T-cell (primary cell): ENCODE measurements at regions not wholly inside any gene's neighbourhood (a gene's known extent, or its start where the extent isn't known, plus 50 kb on each side); places are given as distances from the start of the nearest gene placed in this dataset.

Experiments
- ATAC-seq, 4 experiments: fragments of 200-7000 bp in 3 of 4; fragments of 150-1000 bp in 1 of 4; cut with Tn5 transposase; replicated peaks in 1 of 4; 1 replicate in 3 of 4; 2 replicates in 1 of 4; pipeline ENCODE4 v1.10.0; 2021; ENCODE audit warnings: moderate library complexity in 3 of 4, mild to moderate bottlenecking in 2 of 4, moderate number of reproducible peaks in 1 of 4
- CTCF ChIA-PET, 2 donors: fragments of 300-600 bp; sonication (Branson Sonifier 250); formaldehyde crosslinking; loops; one replicate each; lab custom pipeline; 2022; ENCODE audit warnings: antibody characterized with exemption in 2 of 2; lab: Charles Lee
- POLR2A ChIA-PET, 2 donors: fragments of 300-600 bp; sonication (Branson Sonifier 250); formaldehyde crosslinking; loops; one replicate each; lab custom pipeline; 2022; ENCODE audit warnings: antibody characterized with exemption in 2 of 2; lab: Charles Lee
- DNase-seq, 35 experiments: peaks; one replicate each; pipeline versions ENCODE4 v3.0.0 to v3.0.0-alpha.2; 2013 to 2023
- H3K27ac ChIP-seq: one replicate; pipeline ENCODE4 v1.5.1; 2013; ENCODE audit warnings: low read length
- H3K27me3 ChIP-seq, 2 experiments: replicated peaks in 1 of 2; 1 replicate in 1 of 2; 2 replicates in 1 of 2; pipeline versions ENCODE4 v1.6.1 to v1.7.0; 2013; ENCODE audit warnings: low read length in 1 of 2, mixed read lengths in 1 of 2; ENCODE audit not compliant: control insufficient read depth in 2 of 2, insufficient read depth in 2 of 2; ENCODE audit errors: extremely low read depth in 1 of 2
- H3K36me3 ChIP-seq, 2 donors: 1 replicate in 1 of 2; 2 replicates in 1 of 2; pipeline versions ENCODE4 v1.6.1 to v1.7.0; 2013; ENCODE audit warnings: low read length in 1 of 2; ENCODE audit not compliant: control insufficient read depth in 2 of 2, insufficient read depth in 1 of 2; ENCODE audit errors: extremely low read depth in 1 of 2
- H3K4me1 ChIP-seq, 2 experiments: 1 replicate in 1 of 2; 2 replicates in 1 of 2; pipeline versions ENCODE4 v1.6.1 to v1.7.0; 2013; ENCODE audit warnings: low read length in 2 of 2, mixed read lengths in 1 of 2; ENCODE audit not compliant: insufficient read depth in 2 of 2, control insufficient read depth in 1 of 2; ENCODE audit errors: extremely low read depth in 1 of 2
- H3K4me3 ChIP-seq, 2 donors: 1 replicate in 1 of 2; 2 replicates in 1 of 2; pipeline versions ENCODE4 v1.5.1 to v1.7.0; 2013; ENCODE audit warnings: mild to moderate bottlenecking in 2 of 2, low read length in 1 of 2, moderate library complexity in 1 of 2; ENCODE audit not compliant: control insufficient read depth in 1 of 2; ENCODE audit errors: extremely low read depth in 1 of 2
- H3K9me3 ChIP-seq: 2 replicates; pipeline ENCODE4 v1.7.0; 2013
- H3K27ac Mint-ChIP-seq, 2 donors: one replicate each; pipeline ENCODE4 v1.8.0; 2020 to 2021; ENCODE audit warnings: mild to moderate bottlenecking in 2 of 2, mixed read lengths in 2 of 2
- H3K27me3 Mint-ChIP-seq, 2 donors: one replicate each; pipeline ENCODE4 v1.8.0; 2021 to 2022; ENCODE audit warnings: mixed read lengths in 2 of 2
- H3K36me3 Mint-ChIP-seq: one replicate; pipeline ENCODE4 v1.8.0; 2021; ENCODE audit warnings: mixed read lengths
- H3K4me1 Mint-ChIP-seq, 3 donors: one replicate each; pipeline ENCODE4 v1.8.0; 2020 to 2022; ENCODE audit warnings: mixed read lengths in 3 of 3, mild to moderate bottlenecking in 1 of 3
- H3K4me3 Mint-ChIP-seq, 3 donors: one replicate each; pipeline ENCODE4 v1.8.0; 2020 to 2022; ENCODE audit warnings: mild to moderate bottlenecking in 3 of 3, mixed read lengths in 3 of 3, moderate library complexity in 3 of 3
- H3K9me3 Mint-ChIP-seq, 3 donors: one replicate each; pipeline ENCODE4 v1.8.0; 2020 to 2022; ENCODE audit warnings: mixed read lengths in 3 of 3
- WGBS: methylation state at CpG from one replicate; pipeline ENCODE4 v1.1.5; 2013; ENCODE audit warnings: missing lambda C conversion rate; ENCODE audit not compliant: insufficient coverage; 5-methylcytosine and 5-hydroxymethylcytosine counted together

- no peaks in the 10 kb centered on the region for H3K27me3 ChIP-seq
- no peaks in the 10 kb centered on the region for H3K4me1 ChIP-seq
- no peak overlapping the region for H3K27ac ChIP-seq
- Mint-ChIP-seq H3K27me3 (no peaks in the 10 kb centered on the region), H3K4me1 (no peaks in the 10 kb centered on the region), H3K36me3 (no peaks in the 10 kb centered on the region), H3K4me3 (no peak overlapping the region), H3K27ac (no peak overlapping the region), H3K9me3 (peaks cover 0 to 4% (median 0%) of the 10 kb centered on the region in 3 donors)
- no peaks in the 10 kb centered on the region for H3K9me3 ChIP-seq
- CTCF ChIA-PET: no interaction called here
- H3K36me3 ChIP-seq: no peaks in the 10 kb centered on the region
- ATAC-seq: no peak
- no peak overlapping the region for H3K4me3 ChIP-seq
- DNase-seq: no peak
- POLR2A ChIA-PET: no interaction called here
Measured at GRCh38 chr6:91350146-91350908, 763.5 kb upstream of the MAP3K7 start.

GRCh38 chr6:91341473-91341872, 754.6 kb upstream of the MAP3K7 start:
- Mint-ChIP-seq H3K36me3 (no peaks in the 10 kb centered on the region), H3K9me3 (peaks cover 0 to 9% (median 1%) of the 10 kb centered on the region in 3 donors), H3K4me1 (no peaks in the 10 kb centered on the region), H3K27me3 (peaks cover 0 to 3% of the 10 kb centered on the region in 2 donors), H3K27ac (no peak overlapping the region), H3K4me3 (no peak overlapping the region)
- no peak for DNase-seq
- 83% methylated on average over 1 of the region's 3 CpGs for WGBS
- H3K27ac ChIP-seq: no peak overlapping the region
- H3K9me3 ChIP-seq: no peaks in the 10 kb centered on the region
- ChIA-PET CTCF (interaction anchor here in 1 of 2 donors (0.5 kb wide), 1 partner anchor 73 kb away, joined by 3 read pairs; no protein-coding TSS in a partner anchor), POLR2A (no interaction called here)
- H3K4me1 ChIP-seq: no peaks in the 10 kb centered on the region
- H3K4me3 ChIP-seq: no peak overlapping the region
- no peaks in the 10 kb centered on the region for H3K27me3 ChIP-seq
- no peaks in the 10 kb centered on the region for H3K36me3 ChIP-seq
- no peak for ATAC-seq

DNA sequence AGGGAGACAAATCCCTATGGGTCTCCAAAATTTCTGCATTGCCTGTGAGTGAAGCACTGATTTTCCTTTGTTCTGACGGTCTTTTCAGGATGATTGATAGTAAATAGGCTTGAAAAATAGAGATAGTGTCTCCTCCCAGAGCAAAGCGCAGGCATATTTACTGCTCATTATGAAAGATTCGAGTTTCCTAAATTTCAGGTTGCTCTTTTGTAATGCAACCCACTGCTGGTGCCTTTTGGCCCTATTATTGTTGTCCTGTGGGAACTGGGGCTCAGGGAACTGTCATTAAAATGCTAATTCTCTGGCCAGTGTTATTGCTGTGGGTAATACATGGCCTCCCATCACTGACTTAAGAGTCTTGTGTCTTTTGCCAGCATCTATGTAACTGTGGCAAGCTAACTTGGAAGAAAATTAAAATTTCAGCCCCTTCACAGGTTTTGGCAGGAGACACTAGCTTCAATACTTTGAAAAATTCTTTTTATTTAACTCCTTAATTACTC, 754.1 kb upstream of the MAP3K7 start:
- H3K4me3 Mint-ChIP-seq: no peak overlapping the region
- H3K27ac ChIP-seq: no peak overlapping the region
- no peaks in the 10 kb centered on the region for H3K9me3 ChIP-seq
- no peaks in the 10 kb centered on the region for H3K27me3 ChIP-seq
- H3K36me3 Mint-ChIP-seq: no peaks in the 10 kb centered on the region
- H3K4me3 ChIP-seq: no peak overlapping the region
- no peak overlapping the region for H3K27ac Mint-ChIP-seq
- peaks cover 0 to 9% (median 3%) of the 10 kb centered on the region in 3 donors for H3K9me3 Mint-ChIP-seq
- WGBS: 79% methylated on average over 2 of the region's 3 CpGs
- H3K27me3 Mint-ChIP-seq: peaks cover 0 to 3% of the 10 kb centered on the region in 2 donors
- no peaks in the 10 kb centered on the region for H3K4me1 Mint-ChIP-seq
- H3K4me1 ChIP-seq: no peaks in the 10 kb centered on the region
- no peaks in the 10 kb centered on the region for H3K36me3 ChIP-seq
- no peak for DNase-seq
- ChIA-PET POLR2A (no interaction called here), CTCF (no interaction called here)
- ATAC-seq: no peak

- Histone ChIP-seq H3K9me3 (no peaks in the 10 kb centered on the region), H3K27me3 (no peaks in the 10 kb centered on the region), H3K27ac (no peak overlapping the region), H3K36me3 (no peaks in the 10 kb centered on the region), H3K4me3 (no peak overlapping the region), H3K4me1 (no peaks in the 10 kb centered on the region)
- CTCF ChIA-PET: no interaction called here
- no peak for DNase-seq
- Mint-ChIP-seq H3K4me1 (no peaks in the 10 kb centered on the region), H3K27me3 (peaks cover 0 to 3% of the 10 kb centered on the region in 2 donors), H3K9me3 (peaks cover 5 to 13% (median 6%) of the 10 kb centered on the region in 3 donors), H3K27ac (no peak overlapping the region), H3K4me3 (no peak overlapping the region), H3K36me3 (no peaks in the 10 kb centered on the region)
- no peak for ATAC-seq
- POLR2A ChIA-PET: no interaction called here
- WGBS: no CpG with 5 or more reads among the region's 4 CpGs
Measured at GRCh38 chr6:91337967-91338366, 751.1 kb upstream of the MAP3K7 start.

- H3K36me3 Mint-ChIP-seq: no peaks in the 10 kb centered on the region
- ChIA-PET POLR2A (no interaction called here), CTCF (interaction anchor here in 1 of 2 donors (0.7 kb wide), 1 partner anchor 56 kb away, joined by 4 read pairs; no protein-coding TSS in a partner anchor)
- DNase-seq (no peak), ATAC-seq (no peak)
- 100% methylated on average over 1 of the region's 1 CpG for WGBS
- Histone ChIP-seq H3K27me3 (no peaks in the 10 kb centered on the region), H3K27ac (no peak overlapping the region), H3K4me3 (no peak overlapping the region), H3K9me3 (no peaks in the 10 kb centered on the region), H3K4me1 (no peaks in the 10 kb centered on the region), H3K36me3 (no peaks in the 10 kb centered on the region)
- H3K4me3 Mint-ChIP-seq: no peak overlapping the region
- H3K4me1 Mint-ChIP-seq: no peaks in the 10 kb centered on the region
- H3K9me3 Mint-ChIP-seq: peaks cover 3 to 13% (median 7%) of the 10 kb centered on the region in 3 donors
- H3K27me3 Mint-ChIP-seq: no peaks in the 10 kb centered on the region
- no peak overlapping the region for H3K27ac Mint-ChIP-seq
Measured at GRCh38 chr6:91330896-91331295, 744.0 kb upstream of the MAP3K7 start.

- peaks cover 0 to 7% (median 0%) of the 10 kb centered on the region in 3 donors for H3K9me3 Mint-ChIP-seq
- WGBS: 100% methylated on average over 2 of the region's 3 CpGs
- ChIA-PET POLR2A (interaction anchor here in 1 of 2 donors (0.6 kb wide), 1 partner anchor 15 kb away, joined by 3 read pairs; no protein-coding TSS in a partner anchor), CTCF (interaction anchor here in 1 of 2 donors (0.5 kb wide), 1 partner anchor 1388 kb away, joined by 4 read pairs; no protein-coding TSS in a partner anchor)
- H3K27me3 ChIP-seq: no peaks in the 10 kb centered on the region
- H3K4me3 ChIP-seq: no peak overlapping the region
- H3K27ac Mint-ChIP-seq: no peak overlapping the region
- DNase-seq (no peak), ATAC-seq (no peak)
- H3K36me3 ChIP-seq: no peaks in the 10 kb centered on the region
- H3K27ac ChIP-seq: no peak overlapping the region
- H3K9me3 ChIP-seq: no peaks in the 10 kb centered on the region
- no peaks in the 10 kb centered on the region for H3K36me3 Mint-ChIP-seq
- no peaks in the 10 kb centered on the region for H3K4me1 ChIP-seq
- no peaks in the 10 kb centered on the region for H3K27me3 Mint-ChIP-seq
- no peaks in the 10 kb centered on the region for H3K4me1 Mint-ChIP-seq
- no peak overlapping the region for H3K4me3 Mint-ChIP-seq
Measured at GRCh38 chr6:91328241-91328640, 741.4 kb upstream of the MAP3K7 start.
